Heart left ventricle (tissue), 16 donors: ENCODE measurements at regions not wholly inside any gene's neighbourhood (a gene's known extent, or its start where the extent isn't known, plus 50 kb on each side); places are given as distances from the start of the nearest gene placed in this dataset.

Experiments used
- ATAC-seq, 4 donors: fragments of 200-7000 bp; cut with Tn5 transposase; one replicate each; pipeline ENCODE4 v1.9.1; 2020 to 2022; ENCODE audit warnings: moderate library complexity in 4 of 4, mild to moderate bottlenecking in 3 of 4, moderate number of reproducible peaks in 1 of 4
- DNase-seq, 5 donors: peaks; one replicate each; pipeline ENCODE4 v3.0.0-alpha.2; 2020
- H3K27ac ChIP-seq, 12 donors: fragments of 200-600 bp; sonication (generic) in 4 of 12; one replicate each; pipeline versions ENCODE4 v1.5.0 to v1.8.0; 2016 to 2022; ENCODE audit warnings: mild to moderate bottlenecking in 2 of 12
- H3K27me3 ChIP-seq, 9 donors: fragments of 200-600 bp; sonication (generic) in 2 of 9; one replicate each; pipeline versions ENCODE4 v1.5.1 to v1.8.0; 2016 to 2022; ENCODE audit warnings: mild to moderate bottlenecking in 3 of 9
- H3K36me3 ChIP-seq, 9 donors: fragments of 200-600 bp; sonication (generic) in 2 of 9; one replicate each; pipeline versions ENCODE4 v1.5.0 to v1.8.0; 2018 to 2022; ENCODE audit warnings: mild to moderate bottlenecking in 2 of 9
- H3K4me1 ChIP-seq, 12 donors: fragments of 200-600 bp; sonication (generic) in 4 of 12; one replicate each; pipeline versions ENCODE4 v1.5.0 to v1.8.0; 2016 to 2022; ENCODE audit warnings: mild to moderate bottlenecking in 3 of 12
- H3K4me3 ChIP-seq, 12 donors: fragments of 200-600 bp; sonication (generic) in 4 of 12; one replicate each; pipeline versions ENCODE4 v1.5.0 to v1.8.0; 2017 to 2022; ENCODE audit warnings: mild to moderate bottlenecking in 9 of 12, moderate library complexity in 4 of 12
- H3K9me3 ChIP-seq, 12 donors: fragments of 200-600 bp; sonication (generic) in 4 of 12; one replicate each; pipeline versions ENCODE4 v1.5.0 to v1.8.0; 2016 to 2022; ENCODE audit warnings: mild to moderate bottlenecking in 1 of 12
- POLR2A ChIP-seq, 2 donors: fragments of 450-650 bp; IDR thresholded peaks; one replicate each; pipeline ENCODE4 v1.6.1; 2017; ENCODE audit warnings: antibody characterized with exemption in 2 of 2, mild to moderate bottlenecking in 2 of 2, moderate library complexity in 2 of 2
- WGBS, 4 donors: extraction: QIAGEN DNeasy Blood & Tissue Kit in 2 of 4; methylation state at CpG; one replicate each; pipeline versions ENCODE4 v1.1.5 to v1.1.7; 2013 to 2018; 5-methylcytosine and 5-hydroxymethylcytosine counted together
- intact Hi-C, 10 donors: fragments of 100-400 bp; cut with DNase I; formaldehyde crosslinking; loops; one replicate each; pipeline versions ENCODE4 v1.11.1 to v1.14.2; 2022
- TF ChIP-seq, protein P1 (sequence below), 12 donors: fragments of 200-600 bp; sonication (generic) in 4 of 12; IDR thresholded peaks; one replicate each; pipeline versions ENCODE4 v1.5.0 to v1.8.0; 2018 to 2022; ENCODE audit warnings: antibody characterized with exemption in 12 of 12, mild to moderate bottlenecking in 5 of 12
- donor health status: ischemic (EF 13 %, LVEDD 7.1; RV severe dilation, severe dysfunction).
- donor health status: healthy with polysubstance abuse.
- donor health status: DM: no; HTN: yes; CAD: no.
- donor health status: DM: no; HTN: no; CAD: no.
- donor health status: ischemic (EF 25% LVEDD 6.9; RV normal size, moderate dysfunction).
- donor health status: ischemic (EF 25% LVEDD 5.7; RV mildly dilated, moderate dysfunction).
- donor health status: healthy.
- donor health status: DM: yes; HTN: yes; CAD: no.
- donor health status: ischemic (EF 35%, LVEDD 5.7; RV mildly dilated, moderate dysfunction).
- donor health status: nonischemic (EF 11% LVEDD 7.7; RV severe dilation, severe dysfunction).
- donor health status: DM: yes; HTN: yes; CAD: no.
- donor health status: PGD.
- donor health status: ischemic (EF 29% LVEDD 5.4; RV normal size, mild dysfunction).
- donor health status: nonischemic (EF 23%, LVEDD 6.1; RV moderate dilation, normal function).

DNA sequence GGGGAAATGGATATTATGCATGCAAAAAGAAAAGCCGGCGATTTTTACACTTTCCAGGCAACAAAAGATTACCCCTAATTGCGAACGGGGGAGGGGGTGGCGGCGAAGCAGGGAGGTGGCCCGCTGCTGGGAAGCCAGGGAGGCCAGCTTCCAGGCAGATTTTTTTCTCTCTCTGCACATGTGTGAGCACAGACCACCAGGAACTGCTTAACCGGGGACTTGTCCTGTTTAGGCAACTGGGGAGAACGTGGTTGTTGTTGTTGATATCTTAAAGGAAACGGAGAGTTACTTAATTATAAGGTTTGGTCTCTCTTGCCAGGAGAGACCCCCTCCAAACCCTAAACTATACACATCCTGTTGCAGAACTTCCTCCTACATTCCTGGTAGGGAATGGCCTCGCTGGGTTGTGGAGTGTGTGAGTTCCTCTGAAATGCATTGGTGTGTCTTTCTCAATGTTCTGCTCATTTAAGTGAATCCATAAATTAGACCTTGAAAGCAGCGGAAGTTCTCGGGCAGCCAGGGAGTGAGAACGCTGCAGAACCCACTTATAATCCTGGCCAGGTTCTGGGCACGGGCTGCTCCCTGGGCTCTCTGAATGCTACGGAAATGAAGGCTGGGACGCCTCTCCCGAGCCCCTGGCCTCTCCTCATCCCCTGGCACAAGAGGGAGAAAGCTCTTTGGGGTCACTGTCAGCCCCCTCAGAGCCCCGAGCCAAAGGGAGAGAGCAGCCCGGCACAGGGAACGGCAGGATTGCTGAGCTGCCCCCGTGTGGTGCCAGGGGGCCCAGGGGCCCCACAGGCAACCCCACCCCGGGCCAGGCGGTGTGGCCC lies 250.0 kb downstream of the FOXD2 start:
- H3K27ac ChIP-seq: no peak overlapping the region
- intact Hi-C loops: no loop called here
- H3K4me3 ChIP-seq: no peak overlapping the region
- no peaks in the 10 kb centered on the region for H3K9me3 ChIP-seq
- DNase-seq (peak in 1 of 5 donors; percentile 8), ATAC-seq (no peak)
- peaks cover 7 to 60% (median 21%) of the 10 kb centered on the region in 9 donors for H3K27me3 ChIP-seq
- no peaks in the 10 kb centered on the region for H3K4me1 ChIP-seq
- no peaks in the 10 kb centered on the region for H3K36me3 ChIP-seq
- WGBS, 4 donors: 52 to 67% (median 58%) methylated on average over 15 to 24 of the region's 24 CpGs
- TF ChIP-seq, protein P1, sequence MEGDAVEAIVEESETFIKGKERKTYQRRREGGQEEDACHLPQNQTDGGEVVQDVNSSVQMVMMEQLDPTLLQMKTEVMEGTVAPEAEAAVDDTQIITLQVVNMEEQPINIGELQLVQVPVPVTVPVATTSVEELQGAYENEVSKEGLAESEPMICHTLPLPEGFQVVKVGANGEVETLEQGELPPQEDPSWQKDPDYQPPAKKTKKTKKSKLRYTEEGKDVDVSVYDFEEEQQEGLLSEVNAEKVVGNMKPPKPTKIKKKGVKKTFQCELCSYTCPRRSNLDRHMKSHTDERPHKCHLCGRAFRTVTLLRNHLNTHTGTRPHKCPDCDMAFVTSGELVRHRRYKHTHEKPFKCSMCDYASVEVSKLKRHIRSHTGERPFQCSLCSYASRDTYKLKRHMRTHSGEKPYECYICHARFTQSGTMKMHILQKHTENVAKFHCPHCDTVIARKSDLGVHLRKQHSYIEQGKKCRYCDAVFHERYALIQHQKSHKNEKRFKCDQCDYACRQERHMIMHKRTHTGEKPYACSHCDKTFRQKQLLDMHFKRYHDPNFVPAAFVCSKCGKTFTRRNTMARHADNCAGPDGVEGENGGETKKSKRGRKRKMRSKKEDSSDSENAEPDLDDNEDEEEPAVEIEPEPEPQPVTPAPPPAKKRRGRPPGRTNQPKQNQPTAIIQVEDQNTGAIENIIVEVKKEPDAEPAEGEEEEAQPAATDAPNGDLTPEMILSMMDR (IDR thresholded peaks at IDR 0.05): no peak

DNA sequence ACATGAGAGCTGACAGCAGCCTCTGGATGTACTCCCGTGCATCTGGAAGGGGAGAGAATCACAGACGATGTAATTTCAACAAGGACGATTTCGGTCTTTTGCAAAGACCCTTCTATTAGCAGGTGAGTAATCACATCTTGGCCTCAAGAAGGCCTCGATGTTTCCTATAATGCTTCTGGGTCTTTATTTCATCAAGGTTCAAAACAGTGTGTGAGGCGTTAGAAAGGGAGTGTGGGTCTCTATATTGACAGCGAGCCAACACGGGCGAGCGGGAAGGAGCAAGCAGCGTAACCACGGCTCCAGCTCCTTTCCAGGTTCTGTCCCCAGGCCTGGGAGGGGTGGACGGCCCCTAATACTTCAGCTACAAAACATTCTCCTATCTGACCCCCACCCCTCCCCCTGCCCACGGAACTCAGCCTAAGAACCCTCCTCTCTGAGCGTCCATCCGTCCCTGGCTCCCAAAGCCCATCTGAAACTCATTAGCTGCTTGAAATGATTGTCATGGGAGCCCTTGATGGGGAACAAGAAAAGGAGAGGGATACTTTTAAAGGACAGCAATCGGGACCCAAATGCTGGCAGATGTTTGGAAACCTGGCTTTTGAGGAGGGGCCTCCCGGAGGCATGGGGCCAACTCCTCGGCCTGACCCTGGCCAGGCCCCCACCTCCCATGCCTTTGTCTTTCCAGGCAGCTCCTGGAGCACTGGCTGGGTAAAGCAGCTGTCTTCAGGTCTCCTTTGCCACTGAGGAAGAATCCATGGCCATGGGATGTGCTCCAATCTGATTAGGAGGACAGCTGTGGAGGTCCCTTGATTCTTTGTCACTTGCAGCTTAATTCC lies 250.8 kb downstream of the FOXD2 start:
- ATAC-seq (no peak), DNase-seq (peak in 1 of 5 donors; percentile 8)
- 65 to 68% (median 67%) methylated on average over 19 of the region's 19 CpGs for WGBS, 4 donors
- H3K27me3 ChIP-seq: peaks cover 7 to 57% (median 21%) of the 10 kb centered on the region in 9 donors
- no peaks in the 10 kb centered on the region for H3K36me3 ChIP-seq
- no peak for TF ChIP-seq POLR2A (IDR thresholded peaks at IDR 0.05)
- TF ChIP-seq, protein P1 (IDR thresholded peaks at IDR 0.05): no peak
- no peak overlapping the region for H3K4me3 ChIP-seq
- H3K9me3 ChIP-seq: no peaks in the 10 kb centered on the region
- H3K27ac ChIP-seq: no peak overlapping the region
- no peaks in the 10 kb centered on the region for H3K4me1 ChIP-seq
- intact Hi-C loops: no loop called here

- no peaks in the 10 kb centered on the region for H3K36me3 ChIP-seq
- TF ChIP-seq, protein P1 (IDR thresholded peaks at IDR 0.05): no peak
- no peak for TF ChIP-seq POLR2A (IDR thresholded peaks at IDR 0.05)
- 78 to 85% (median 82%) methylated on average over 11 of the region's 11 CpGs for WGBS, 4 donors
- no peak overlapping the region for H3K4me3 ChIP-seq
- peaks cover 7 to 53% (median 21%) of the 10 kb centered on the region in 9 donors for H3K27me3 ChIP-seq
- H3K9me3 ChIP-seq: no peaks in the 10 kb centered on the region
- intact Hi-C loops: no loop called here
- H3K4me1 ChIP-seq: no peaks in the 10 kb centered on the region
- DNase-seq (no peak), ATAC-seq (no peak)
- no peak overlapping the region for H3K27ac ChIP-seq
Observed at GRCh38 chr1:47689894-47690293, 252.1 kb downstream of the FOXD2 start.
